HG03378 (cell line): ENCODE measurements at regions not wholly inside any gene's neighbourhood (a gene's known extent, or its start where the extent isn't known, plus 50 kb on each side); places are given as distances from the start of the nearest gene placed in this dataset.
A peak's percentile ranks its signal among the peaks of the same experiment; 100 is the strongest.
"Not testable (repeated sequence)": the region's sequence is repeated elsewhere in the genome, so short reads cannot be mapped to it uniquely, and the experiment has no call there.

Source experiments
- ATAC-seq: cut with Tn5 transposase; IDR thresholded peaks from one replicate; pipeline ENCODE4 v1.9.1; 2021; ENCODE audit warnings: mild to moderate bottlenecking, moderate library complexity; ENCODE audit not compliant: unreplicated experiment

DNA sequence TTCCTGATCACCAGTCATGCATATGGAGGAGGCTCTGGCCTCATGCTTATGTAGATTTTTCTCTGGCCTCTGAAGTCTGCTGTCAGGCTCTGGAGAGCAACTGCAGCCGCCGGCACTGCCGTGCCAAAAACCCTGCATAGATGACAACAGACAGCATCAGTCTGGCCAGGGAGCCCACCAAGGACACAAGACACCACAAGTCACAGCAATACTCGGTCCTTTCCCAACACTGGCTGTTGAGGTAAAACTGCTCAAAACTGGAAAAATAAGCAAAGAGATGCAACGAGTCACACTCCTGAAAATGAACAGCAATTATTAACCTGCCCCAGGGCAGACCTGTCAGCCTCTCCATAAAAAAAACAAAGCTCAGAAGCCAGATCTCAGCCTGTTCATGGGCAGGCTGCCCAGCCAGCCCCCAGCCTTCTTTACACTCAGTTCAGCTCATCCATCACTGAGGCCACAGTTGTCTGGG lies 186.0 kb upstream of the RAB6C start:
- ATAC-seq: no peak

DNA sequence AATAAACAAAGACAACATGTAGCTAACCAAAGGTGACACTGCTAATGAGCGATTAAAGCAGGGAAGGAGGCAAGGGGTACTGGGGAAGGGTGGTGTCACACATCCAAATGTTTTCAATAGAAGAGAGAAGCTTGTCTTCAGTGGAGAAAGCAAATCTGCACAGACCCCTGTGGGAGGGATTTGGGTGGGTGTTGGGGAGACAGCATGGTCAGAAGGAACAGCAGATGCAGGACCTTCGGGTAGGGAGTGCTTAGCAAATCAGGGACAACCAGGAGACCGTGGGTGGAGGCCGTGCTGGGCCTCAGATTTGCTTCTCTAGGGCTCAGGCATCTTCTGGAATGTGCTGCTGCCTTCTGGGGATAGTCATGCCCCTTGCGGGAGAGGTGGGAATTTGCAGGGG lies 185.3 kb upstream of the RAB6C start:
- ATAC-seq: no peak

DNA sequence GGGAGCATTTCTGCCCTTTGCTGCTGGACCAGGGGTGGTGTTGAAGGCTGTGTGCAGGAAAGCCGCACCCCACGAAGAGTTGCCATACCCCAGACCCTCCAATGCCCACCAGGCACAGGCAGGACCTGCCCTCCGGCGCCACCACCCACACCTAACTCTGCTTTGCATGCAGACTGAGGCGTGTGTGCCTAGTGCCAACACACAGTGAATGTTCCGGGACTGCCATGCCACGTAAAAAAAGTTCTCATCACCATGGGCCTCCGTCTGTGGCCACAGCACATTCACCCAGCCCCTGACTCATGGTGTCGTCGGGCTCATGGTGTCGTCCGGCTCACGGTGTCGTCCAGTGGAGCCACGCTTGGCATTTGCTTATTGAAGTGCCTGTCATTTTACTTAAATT lies 184.9 kb upstream of the RAB6C start:
- ATAC-seq: no peak

DNA sequence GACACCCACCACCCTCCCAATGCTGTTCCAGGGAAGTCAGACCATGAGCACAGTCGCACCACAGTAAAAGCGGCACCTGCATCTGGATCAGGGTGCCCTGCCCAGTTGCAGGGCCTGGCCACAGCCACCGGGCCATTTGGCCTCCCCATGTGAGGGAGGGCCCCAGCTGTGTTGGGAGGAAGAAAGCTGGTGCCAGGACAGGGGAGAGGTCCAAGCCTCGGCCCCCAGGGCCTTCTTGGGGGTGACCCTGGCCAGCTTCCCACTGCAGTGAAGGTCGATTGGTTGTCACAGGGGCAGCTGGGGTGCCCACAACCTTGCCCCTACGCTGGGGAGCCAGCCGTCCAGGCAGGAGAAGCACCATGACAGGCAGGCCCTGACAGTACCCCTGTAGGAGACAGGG lies 183.2 kb upstream of the RAB6C start:
- no peak for ATAC-seq

DNA sequence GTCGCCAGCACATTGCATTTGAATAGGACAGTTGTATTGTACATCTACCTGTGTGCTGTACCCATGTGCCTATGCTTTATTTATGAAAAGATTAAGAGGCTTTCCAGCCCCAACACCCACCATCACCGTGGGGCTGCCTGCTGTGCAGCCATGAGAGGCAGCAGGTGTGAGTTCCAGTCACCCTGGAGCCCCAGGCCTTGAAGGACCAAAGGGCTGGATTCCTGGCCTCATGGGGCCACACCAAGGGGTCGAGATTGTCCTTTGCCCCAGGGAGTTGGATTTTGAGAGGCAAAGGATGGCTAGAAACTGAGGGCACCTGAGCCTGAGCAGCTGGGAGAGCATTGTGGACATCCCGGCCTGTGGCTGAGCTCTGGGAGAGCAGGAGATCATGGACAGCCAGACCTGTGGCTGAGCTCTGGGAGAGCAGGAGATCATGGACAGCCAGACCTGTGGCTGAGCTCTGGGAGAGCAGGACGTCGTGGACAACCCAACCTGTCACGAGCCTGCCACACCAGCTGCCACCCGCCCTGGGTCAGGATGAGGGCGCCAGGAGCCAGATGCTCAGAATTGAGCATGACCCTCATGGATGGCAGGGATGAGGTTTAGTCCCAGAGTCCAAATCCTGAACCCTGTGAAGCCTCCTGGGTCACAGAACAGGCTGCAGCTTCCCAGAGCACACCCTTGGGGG lies 182.5 kb upstream of the RAB6C start:
- ATAC-seq: no peak

DNA sequence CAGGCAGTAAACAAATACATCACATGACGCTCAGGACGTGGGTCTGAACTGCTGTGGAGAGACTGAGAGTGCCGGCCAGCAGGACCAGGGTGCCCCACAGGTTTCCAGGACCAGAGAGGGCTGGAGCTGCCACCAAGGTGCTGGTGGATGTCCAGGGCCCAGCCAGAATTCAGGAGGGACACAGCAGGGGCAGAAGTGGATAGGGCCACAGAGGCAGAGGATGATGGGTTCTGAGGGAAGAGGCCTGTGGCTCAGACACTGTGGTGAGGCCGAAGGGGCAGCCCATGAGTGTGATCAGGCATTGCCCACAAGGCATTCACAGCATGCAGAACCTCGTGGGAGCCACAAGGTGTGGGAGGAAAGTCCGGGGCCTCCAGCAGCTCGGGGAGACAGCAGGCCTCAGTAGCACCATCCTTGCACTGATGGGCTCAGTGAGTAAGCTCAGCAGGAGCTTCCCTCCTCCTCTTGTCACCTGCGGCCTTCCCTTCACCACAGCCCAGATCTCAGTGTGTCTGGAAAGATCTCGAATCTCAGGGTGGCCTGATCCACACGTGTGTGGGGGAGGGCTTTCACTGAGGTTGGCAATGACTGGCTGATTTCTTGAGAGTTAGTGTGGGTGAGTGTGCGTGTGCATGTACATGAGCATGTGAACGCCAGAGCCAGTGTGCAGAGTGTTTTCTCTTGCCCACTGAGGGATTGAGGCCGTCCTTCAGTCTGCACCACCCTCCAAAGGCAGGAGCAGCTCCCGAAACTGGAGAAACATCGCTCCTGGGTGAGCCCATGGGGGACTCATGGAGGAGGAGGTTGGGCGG lies 181.8 kb upstream of the RAB6C start:
- no peak for ATAC-seq

DNA sequence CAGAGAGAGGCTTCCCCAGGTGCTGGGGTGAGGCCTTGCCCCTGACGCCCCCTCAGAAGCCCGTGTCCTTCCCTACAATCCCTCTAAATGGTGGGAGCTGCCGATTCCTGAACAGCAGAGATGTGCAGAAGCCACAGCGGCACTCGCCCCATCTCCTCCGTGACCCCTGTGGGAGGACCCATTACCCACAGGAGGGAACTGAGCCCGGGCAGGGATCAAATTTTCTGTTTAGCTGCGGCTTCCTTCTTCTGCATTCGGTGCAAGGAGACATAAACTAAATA lies 181.2 kb upstream of the RAB6C start:
- no peak for ATAC-seq

DNA sequence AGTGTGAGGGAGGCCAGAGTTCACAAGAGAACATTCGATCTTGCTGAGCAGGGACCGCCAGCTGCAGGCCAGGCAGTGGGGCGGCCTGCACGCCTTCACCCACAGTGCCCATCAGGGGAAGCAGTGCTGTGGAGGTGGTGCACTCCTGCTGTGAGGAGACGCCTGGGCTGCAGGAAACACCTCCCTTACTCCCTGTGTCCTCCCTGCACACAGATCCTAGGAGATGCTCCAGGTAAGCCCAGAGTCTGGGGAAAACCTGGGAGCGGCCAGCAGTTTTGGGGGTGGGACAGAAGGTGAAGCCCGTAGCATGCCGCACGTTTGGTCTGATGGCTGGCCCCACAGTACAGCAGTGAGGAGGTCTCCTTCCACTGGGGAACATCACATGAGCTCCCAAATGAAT lies 180.8 kb upstream of the RAB6C start:
- ATAC-seq: no peak

DNA sequence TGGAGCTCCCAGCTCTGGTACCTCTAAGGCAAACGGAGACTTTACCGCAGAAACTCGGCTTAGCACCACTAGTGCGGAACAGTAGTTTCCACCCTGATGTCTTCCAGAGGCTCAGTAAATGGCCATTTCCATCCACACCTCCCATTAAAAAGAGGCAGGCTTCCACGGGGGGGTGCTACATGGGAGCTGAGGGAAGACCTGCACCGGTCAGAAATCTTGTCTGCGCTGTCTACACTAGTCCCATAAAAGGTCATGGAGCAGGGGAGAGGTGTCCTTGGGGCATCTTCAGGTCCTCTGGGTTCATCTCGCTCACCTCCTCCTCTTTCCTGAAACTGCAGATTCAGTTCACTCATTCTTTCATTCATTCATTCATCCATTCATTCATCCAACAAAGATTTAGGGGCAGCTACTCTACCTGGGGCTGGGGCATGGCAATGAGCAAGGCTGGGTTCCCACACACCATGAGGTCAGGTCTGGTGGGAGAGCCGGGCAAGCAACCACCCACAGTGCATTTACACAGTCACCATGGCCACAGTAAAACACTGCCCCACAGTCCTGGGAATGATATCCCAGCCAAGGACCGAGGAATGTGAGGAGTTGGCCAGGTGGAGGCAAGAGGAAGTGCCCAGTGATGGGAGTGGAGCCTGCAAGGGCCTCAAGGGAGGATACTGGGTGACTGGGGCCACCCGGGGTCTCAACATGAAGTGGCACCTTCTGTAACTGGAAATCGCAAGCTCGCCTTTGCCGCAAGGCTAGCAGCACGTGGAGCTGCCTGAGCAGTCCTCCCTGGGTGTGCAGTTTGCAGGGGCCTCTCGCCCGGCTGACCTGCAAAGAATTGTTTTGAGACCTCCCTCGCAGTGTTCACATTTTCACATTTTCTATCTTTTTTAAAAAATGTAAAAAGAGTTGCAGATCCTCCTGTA lies 180.2 kb upstream of the RAB6C start:
- ATAC-seq: no peak

DNA sequence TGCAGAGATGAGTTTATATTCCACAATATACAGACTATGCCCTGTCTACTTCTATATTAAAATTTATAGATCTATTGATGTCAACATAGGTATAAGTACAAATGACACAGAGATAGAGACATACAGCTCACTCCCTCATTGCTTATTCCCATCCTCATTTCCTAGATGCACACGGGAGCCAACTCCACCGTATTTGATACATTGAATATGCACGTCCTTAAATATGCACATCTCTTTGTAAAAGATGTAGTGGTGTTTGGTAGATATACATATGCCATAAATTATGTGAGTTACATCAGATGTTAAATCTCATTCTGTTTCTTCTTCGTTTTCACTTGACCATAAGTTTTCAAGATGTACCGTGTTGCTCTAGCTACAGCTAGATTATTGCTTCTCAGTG lies 179.2 kb upstream of the RAB6C start:
- no peak for ATAC-seq

DNA sequence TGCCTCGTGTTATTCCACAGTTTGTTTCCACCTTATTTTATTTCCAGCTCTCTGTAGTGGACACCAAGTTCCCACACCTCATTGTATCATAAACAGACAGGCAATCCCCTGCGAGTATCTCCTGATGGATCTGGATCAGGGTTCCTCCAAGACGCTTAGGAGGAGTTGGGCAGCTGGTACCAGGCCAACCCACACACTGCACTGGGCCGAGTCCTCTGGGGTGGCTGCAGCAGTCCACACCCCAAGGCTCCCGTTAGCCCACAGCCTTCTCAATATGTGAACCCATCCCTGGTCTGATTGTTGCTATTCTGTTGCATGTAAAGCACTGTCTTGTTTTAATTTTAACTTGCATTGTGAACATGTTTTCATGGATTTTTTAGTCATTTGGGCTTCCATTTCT lies 178.8 kb upstream of the RAB6C start:
- no peak for ATAC-seq

DNA sequence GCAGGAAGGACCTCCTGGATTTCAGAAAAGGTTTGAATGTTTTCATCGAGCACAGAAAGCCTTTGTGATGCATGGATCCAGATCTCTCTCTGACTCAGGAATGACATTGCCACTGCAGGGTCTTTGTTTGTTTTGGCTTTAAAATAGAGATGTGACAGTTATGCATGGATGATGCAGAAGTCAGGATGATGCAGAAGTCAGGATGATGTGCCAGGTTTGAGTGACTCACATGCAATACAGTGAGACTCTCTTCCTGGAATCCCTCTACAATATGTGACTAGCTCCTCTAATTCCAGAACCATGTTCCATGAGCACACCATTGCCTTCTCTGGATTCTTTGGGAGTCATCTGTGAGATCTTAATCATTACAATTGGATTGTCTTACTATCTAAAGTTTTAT lies 177.9 kb upstream of the RAB6C start:
- no peak for ATAC-seq

DNA sequence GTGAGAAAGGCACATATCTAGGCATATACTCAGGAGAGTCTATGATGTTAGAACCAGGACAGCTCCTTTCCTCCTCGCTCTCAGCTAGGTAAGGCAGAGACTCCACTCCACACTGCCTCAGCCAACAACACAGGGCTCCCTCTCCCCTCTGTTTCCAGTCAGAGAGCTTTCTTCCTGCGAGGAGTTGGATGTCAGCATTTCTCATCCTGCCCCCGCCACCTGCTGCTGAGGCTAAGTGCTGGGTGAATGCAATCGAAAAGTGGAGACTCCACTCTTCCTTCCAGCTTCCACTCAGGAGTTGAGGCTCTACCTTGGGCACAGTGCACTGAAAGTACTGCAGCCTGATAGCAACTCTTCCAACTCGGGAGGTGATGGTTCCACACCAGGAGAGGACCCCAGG lies 177.2 kb upstream of the RAB6C start:
- no peak for ATAC-seq

DNA sequence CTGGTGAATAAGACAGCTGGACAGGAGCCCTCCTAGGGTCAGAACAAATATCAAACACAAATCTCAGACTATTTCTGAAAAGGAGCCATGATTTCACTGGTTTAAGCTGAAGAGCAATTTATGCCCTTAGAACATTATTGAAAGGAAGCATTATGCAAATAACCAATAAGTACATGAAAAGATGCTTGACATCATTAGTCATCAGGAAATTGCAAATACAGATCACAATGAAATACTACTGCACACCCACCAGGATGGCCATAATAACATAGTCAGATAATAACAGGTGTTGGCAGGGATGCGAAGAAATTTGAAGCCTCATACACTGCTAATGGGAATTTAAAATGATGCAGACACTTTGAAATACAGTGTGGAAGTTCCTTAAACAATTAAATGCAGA lies 176.4 kb upstream of the RAB6C start:
- no peak for ATAC-seq

DNA sequence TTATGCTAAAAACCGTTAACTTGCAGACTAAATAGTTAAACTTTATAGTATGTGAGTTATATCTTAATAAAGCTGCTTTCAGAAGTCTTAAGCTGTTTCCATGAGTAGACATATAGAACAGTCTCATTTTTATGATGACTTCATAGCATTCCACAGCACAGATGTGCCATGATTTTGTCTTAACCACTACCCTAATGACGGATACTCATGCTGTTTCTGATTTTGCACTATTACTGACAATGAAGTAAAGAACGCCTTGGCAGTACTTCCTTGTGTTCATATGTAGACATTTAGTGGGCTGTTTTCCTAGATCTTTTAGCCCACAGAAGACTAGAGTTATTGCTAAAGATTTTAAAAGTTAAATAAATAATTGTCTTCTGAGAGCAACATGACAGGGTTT lies 175.6 kb upstream of the RAB6C start:
- ATAC-seq: no peak

DNA sequence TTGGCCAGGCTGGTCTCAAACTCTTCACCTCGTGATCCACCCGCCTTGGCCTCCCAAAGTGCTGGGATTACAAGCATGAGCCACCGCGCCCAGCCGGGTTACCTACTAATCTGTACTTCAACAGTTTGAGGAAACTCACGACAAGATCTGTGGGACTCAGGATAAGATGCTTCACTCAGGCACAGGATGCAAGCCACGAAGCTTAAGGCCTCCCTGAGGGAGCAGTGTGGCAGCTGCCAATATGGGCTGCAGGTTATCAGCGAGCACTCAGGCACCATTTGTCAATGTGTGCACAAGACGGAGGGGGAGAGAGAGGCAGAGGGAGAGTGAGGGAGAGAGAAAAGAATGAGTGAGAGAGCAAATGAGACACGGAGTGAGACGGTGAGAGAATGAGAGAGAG lies 173.6 kb upstream of the RAB6C start:
- ATAC-seq: no peak

DNA sequence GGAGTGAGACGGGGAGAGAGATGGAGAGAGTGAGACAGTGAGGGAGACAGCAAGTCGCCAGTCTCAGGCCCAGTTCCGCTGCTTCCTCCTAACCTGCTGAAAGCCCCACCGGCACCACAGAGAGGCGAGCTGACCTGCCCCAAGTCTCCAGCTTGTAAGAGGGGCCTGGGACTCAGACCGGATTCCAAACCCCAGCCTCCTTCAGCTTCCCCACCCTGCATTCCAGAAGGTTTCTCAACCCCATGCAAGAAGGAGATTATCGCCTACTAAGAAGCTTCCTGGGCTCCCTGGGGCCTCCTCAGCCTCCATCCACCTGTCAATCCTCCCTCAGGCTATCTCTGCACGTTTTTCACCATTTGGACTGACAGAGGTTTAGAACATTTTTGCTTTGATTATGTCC lies 173.1 kb upstream of the RAB6C start:
- ATAC-seq: no peak

DNA sequence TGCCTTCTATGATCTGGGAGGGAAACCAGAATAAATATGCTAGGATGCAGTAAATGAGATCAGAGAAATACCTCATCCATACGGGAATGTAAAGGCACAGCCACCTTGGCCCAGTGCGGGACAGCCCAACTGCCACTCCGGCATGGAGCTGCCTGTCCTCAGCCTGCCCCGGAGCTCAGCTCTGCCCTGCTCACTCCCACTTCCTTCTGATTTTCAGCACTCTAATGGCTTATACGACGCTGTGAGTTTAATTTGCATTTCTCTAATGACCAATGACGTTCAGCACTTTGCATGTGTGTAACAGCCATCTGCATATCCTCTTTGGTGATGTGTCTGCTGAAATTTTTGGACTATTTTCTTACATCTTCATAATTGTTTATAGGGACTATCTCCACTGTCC lies 172.5 kb upstream of the RAB6C start:
- ATAC-seq: no peak

DNA sequence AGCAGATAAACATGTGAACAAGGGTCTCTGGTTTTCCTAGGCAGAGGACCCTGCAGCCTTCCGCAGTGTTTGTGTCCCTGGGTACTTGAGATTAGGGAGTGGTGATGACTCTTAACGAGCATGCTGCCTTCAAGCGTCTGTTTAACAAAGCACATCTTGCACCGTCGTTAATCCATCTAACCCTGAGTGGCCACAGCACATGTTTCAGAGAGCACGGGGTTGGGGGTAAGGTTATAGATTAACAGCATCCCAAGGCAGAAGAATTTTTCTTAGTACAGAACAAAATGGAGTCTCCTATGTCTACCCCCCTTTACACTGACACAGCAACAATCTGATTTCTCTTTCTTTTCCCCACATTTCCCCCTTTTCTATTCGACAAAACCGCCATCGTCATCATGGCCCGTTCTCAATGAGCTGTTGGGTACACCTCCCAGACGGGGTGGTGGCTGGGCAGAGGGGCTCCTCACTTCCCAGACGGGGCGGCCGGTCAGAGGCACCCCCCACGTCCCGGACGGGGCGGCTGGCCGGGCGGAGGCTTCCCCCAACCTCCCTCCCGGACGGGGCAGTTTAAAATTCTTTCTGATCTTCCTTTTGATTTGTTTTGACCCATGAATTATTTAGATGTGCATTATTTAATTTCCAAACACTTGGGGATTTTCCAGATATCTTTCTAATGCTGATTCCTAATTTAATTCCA lies 171.7 kb upstream of the RAB6C start:
- ATAC-seq: not testable (repeated sequence)

DNA sequence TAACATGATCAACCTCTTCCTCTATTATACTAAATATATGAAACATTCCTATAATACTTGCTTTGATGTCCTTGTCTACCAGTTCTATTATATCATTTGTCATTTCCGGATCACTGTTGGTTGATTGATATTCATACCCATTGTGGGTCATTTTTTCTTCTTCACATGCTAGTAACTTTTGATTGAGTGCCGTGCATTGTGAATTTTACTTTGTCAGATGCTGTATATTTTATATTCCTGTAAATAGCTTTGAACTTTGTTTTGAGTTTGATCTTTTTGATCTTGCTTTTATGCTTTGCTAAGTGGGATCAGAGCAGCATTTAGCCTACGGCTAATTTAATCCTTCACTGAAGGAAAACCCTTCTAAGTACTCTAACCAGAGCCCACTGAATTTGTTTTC lies 168.9 kb upstream of the RAB6C start:
- no peak for ATAC-seq

DNA sequence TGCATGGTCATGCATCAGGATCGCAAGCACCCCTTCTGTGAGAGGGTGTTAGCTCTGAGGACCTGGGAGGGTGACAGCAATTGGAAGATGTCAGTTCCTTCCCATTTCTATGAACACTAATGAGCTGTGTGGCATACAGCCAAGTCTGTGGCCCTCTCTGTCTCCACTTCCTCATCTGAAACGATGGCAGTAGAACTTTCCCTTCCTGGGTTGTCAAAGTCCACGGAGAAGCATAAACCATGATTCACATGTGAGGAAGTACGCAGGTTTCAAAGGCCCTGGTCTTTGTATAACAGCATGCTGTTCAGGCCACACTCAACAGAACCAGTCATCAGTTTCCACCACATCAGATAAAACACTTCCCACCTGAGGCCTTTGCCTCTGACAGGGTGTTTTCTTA lies 167.4 kb upstream of the RAB6C start:
- ATAC-seq: peak; percentile 77
